ENCODE measurements at regions not wholly inside any gene's neighbourhood (a gene's known extent, or its start where the extent isn't known, plus 50 kb on each side); places are given as distances from the start of the nearest gene placed in this dataset.
"Not testable (repeated sequence)": the region's sequence is repeated elsewhere in the genome, so short reads cannot be mapped to it uniquely, and the experiment has no call there.

- DNase-seq (ENCODE audit: low read depth): no peak
These were observed 122.2 kb upstream of the ESX1 start for GRCh38 chrX:104376937-104377336.

DNA sequence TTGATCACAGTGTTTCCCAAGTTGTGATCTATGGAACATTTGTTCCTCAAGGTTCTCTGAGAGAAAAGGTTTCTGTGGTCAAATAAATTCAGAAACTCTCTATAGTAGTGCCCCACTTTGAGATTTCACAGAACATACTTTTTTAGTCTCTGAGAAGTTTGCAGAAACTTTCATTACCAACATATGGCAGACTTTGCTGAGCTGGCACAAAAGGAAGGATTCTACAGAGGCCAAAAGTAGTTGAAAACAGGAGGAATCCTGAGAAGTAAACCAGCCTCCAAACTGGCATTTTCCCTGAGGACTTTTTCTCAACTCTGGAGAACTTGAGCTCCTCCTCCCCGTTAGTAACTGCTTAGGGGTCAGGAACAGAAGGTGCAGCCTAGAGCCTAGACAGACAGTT, 117.8 kb upstream of the ESX1 start:
- no peak for DNase-seq (ENCODE audit: low read depth)

- DNase-seq (ENCODE audit: low read depth): no peak
These were observed 115.4 kb upstream of the ESX1 start for GRCh38 chrX:104370089-104370488.

GRCh38 chrX:104360774-104361173, 106.0 kb upstream of the ESX1 start:
- DNase-seq (ENCODE audit: low read depth): not testable (repeated sequence)

- DNase-seq (ENCODE audit: low read depth): no peak
These were observed 104.4 kb upstream of the ESX1 start for GRCh38 chrX:104359124-104359523.

GRCh38 chrX:104351173-104351769, 96.5 kb upstream of the ESX1 start:
- no peak for DNase-seq (ENCODE audit: low read depth)

DNA sequence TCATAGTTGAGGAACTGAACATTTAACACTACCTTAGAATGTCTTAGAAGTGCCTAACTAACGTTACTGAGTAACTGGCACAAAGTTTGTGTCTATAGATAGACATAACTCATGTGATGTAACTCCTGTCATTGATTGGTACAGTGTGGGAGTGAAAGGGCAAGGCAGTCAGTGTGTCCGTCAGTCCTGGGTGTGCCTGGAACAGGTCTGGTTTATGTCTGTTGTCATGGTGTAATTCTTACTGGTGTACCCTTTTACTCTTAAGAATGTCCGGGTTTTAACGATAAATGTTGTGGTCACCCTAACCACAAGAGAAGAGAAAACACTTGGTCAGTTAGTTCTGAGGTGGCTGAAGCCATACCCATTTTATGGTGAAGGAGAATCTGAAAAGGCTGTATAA, 93.1 kb upstream of the ESX1 start:
- no peak for DNase-seq (ENCODE audit: low read depth)

DNA sequence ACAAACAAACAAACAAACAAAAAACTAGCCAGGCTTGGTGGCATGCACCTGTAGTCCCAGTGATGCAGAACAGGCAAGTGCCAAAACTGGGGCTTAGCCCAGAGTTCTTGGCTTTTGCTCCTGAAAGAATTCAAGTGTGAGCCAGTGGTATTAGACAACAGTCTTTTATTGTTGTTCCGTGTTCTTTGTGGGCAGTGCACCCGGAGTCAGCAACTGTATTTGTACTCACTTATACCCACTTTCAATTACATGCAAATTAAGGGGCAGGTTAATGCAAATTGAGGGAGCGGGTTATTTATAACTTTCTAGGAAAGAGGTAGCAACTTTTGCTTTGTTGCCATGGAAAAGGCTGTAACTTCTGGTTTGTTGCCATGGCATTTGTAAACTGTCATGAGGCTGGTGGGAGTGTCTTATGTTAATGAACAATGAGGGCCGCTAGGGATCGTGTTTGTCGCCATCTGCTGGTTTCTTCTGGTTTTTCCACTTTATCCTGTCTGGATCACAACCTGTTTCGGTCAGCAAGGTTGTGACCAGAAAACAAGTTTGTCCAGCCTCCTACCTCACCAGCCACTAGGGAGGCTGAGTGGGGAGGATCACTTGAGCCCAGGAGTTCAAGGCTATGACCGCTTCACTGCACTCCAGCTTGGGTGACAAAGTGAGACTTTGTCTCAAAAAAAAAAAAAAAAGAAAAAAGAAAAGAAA, 88.8 kb upstream of the ESX1 start:
- peak; percentile 7 for DNase-seq (ENCODE audit: low read depth)

- DNase-seq (ENCODE audit: low read depth): no peak
These were observed 87.3 kb upstream of the ESX1 start for GRCh38 chrX:104342065-104342464.

GRCh38 chrX:104335756-104336155, 81.0 kb upstream of the ESX1 start:
- no peak for DNase-seq (ENCODE audit: low read depth)

DNA sequence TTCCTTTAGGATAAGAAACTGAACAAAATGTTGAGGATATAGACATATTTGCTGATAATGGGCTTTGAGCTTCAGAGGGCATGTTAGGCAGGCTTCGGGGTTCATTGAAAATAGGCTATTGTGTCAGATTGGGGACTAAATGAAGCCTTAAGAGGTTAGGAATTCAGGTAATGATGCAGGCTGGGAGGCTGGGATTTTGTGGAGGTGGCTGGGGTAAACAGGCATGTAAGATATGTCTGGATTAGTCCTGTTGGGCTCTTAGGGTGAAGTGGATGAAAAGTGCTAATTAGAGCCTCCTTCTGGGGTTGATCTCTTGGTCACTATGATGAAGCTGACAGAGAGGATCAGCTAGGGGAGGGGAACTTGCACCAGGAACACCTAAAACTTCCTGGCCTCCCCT, 80.2 kb upstream of the ESX1 start:
- DNase-seq (ENCODE audit: low read depth): no peak

- DNase-seq (ENCODE audit: low read depth): no peak
These were observed 76.2 kb upstream of the ESX1 start for GRCh38 chrX:104330966-104331365.

DNA sequence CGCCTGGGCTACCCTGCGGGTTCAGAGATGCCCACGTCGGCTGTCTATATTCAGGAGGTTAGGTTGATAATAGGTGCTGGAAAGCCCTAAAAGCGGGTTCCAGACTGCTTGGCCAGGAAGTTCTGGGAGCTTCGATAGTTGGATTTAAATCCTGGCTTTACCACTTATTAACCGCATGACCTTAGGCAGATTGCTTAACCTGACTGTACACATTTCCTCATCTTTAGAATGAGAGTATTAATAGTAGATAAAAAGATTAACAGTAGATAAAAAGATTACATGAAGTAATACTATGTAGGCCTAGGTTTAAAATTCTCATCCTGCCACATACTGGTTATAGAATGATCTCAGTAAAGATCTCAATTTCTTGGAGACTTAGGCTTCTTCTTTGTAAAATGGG, 75.0 kb upstream of the ESX1 start:
- DNase-seq (ENCODE audit: low read depth): no peak

DNA sequence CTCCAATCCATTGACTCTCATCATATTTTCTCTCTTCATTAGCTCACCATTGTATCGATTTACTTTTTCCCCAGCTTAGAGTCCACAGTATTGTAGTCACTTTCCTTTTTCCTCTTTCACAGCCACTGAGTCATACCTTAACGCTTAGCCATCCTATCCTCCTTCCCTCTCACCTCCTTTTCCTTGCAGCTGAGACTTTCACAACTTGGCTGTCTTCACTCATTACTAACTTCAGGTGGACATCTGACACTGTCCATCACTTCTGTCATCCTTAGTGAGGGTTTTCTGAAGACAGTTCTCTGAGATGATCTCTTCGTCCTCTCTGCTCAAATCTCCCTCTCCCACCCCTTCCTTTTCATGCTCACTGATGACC, 70.5 kb upstream of the ESX1 start:
- no peak for DNase-seq (ENCODE audit: low read depth)

DNA sequence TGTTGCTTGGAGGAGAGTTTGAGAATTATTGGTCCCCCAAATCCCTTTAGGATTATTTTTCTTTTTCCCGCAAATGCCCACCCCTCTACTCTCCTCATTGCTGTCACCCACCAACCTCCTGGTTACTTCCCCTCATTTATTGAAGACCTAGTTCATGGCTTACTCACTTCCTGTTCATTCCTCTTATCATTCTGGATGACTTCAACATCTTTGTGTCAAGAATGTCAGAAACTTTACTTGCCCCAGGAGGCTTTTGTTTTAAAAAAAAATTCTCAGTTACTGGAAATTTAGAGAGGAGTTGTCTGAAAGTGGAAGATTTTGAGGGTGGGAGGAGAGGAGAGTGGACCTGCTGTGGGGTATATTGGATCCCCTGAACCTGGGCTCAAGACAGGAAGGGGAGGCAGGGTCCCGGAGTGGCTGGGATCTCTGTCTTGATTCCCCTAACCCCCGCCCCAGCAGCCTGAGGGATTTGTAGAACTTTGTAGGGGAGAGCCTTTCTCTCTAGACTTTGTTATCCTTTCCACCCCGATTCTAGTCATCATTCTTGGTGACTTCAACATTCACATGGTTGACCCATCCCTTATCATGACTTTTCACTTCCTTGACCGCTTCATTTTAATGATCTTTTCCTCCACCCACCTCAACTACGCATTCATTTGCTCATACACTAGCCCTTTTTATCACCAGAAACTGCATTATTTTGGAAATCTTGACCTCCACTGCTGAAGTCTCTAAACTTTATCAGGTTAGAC, 69.9 kb upstream of the ESX1 start:
- DNase-seq (ENCODE audit: low read depth): no peak

GRCh38 chrX:104319346-104319745, 64.6 kb upstream of the ESX1 start:
- no peak for DNase-seq (ENCODE audit: low read depth)

DNA sequence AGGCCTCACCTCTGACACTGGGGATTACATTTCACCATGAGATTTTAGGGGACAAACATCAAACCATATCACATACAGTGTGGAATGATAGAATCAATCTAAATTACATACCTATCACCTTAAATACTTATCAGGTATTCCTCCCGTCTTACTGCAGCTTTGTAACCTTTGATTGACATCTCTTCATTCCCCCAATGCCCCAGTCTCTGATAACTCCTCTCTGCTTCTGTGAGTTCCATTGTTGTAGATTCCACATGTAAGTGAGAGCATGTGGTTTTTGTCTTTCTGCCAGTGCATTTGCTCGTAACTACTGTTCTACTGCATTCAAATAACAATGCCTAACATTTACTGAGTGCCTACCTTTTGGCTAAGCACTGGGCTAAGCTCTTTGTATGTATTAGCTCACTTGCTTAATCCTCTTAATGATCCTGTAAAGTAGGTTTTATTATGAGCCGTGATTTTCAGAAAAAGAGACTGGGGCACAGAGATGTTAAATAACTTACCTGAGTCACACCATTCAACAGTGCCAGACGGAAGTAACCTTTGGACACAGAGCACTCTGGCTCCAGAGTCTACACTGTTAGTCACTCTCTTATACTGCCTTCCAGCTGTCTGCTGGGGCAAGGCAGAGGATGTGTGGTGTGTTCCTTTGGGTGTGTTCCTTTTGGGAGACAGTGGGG, 63.7 kb upstream of the ESX1 start:
- no peak for DNase-seq (ENCODE audit: low read depth)

- DNase-seq (ENCODE audit: low read depth): no peak
These were observed 62.0 kb upstream of the ESX1 start for GRCh38 chrX:104316739-104317138.

DNA sequence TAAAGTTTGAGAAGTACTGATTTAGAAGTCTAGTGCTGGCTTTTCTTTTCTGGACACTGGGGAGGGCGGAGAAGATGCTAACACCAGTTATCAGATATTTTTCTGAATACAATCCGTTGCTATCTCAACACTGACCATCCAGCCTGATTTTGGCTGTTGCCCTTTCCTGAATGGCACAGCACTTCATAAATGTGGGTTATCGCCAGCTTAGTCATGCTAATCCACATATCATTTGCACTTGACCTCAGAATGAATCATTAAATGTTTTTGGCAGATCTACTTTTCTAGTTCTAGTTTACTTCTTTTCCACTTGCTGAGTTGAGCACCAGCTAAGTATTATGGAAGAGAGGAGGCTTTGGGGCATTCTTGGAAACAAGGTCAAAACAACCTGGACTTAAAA, 60.8 kb upstream of the ESX1 start:
- DNase-seq (ENCODE audit: low read depth): no peak

DNA sequence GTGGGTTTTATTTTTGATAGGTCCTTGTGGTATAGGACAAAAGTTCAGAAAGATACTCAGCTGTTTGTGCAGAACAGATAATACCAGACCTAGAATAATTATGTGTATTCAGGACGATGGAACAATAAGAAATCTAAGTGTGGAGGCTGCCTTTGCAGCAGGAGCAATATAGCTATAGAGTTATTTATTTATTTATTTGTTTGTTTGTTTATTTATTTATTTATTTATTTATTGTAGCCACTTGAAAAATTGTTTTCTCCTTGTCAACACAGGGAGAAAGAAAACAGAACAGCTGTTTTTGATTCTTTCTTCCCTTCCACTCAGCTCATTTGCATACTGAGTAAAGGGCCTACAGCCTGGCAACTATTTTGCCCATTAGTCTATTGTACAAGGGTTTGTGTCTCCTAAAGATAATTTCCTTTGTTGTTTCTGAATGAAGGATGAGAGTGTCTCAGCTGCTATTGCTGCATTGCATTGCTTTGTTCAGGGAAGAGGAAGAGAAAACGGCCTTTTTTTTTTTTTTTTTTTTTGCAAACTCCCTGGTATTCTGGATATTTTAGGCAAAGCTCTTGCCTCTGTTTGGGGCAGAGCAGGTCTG, 56.0 kb upstream of the ESX1 start:
- no peak for DNase-seq (ENCODE audit: low read depth)

DNA sequence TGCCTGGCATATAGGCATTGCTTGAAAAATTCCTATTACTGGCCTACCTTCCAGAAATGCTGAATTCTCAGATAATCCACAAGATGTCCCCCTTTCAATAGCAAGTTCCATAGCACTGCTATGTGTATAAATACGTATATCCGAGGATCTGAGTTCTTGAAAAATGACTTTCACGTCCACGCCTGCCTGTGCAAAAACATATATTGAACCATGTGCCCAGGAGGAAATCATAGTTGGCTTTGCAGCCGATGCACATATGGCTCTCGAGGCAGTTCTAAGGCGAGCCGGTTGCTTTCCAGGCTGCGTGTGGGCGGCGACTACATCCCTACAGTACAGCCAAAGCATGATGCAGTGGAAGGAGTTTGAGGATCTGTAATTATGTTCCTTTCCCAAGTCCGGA, 55.4 kb upstream of the ESX1 start:
- DNase-seq (ENCODE audit: low read depth): no peak

- DNase-seq (ENCODE audit: low read depth): no peak
These were observed 54.4 kb upstream of the ESX1 start for GRCh38 chrX:104309169-104309568.

GRCh38 chrX:104307341-104307740, 52.6 kb upstream of the ESX1 start:
- no peak for DNase-seq (ENCODE audit: low read depth)
